ENCODE measurements at regions not wholly inside any gene's neighbourhood (a gene's known extent, or its start where the extent isn't known, plus 50 kb on each side); places are given as distances from the start of the nearest gene placed in this dataset.
A peak's percentile ranks its signal among the peaks of the same experiment; 100 is the strongest.

GRCh38 chr21:38605236-38605635, 107.0 kb upstream of the ERG start:
- Histone ChIP-seq H3K27me3 (ENCODE audit: control insufficient read depth in 3 of 3, insufficient read depth in 3 of 3, low read length in 3 of 3) (peaks cover 0 to 3% (median 0%) of the 10 kb centered on the region in 3 donors), H3K9me3 (ENCODE audit: control insufficient read depth in 2 of 2, insufficient read depth in 1 of 2, low read depth in 1 of 2, low read length in 1 of 2) (no peaks in the 10 kb centered on the region), H3K4me1 (ENCODE audit: control insufficient read depth in 3 of 3, insufficient read depth in 2 of 3, low read depth in 1 of 3, low read length in 2 of 3) (no peaks in the 10 kb centered on the region), H3K4me3 (ENCODE audit: low read depth in 1 of 3, low read length in 3 of 3) (no peak overlapping the region), H3K36me3 (ENCODE audit: control insufficient read depth in 3 of 3, insufficient read depth in 2 of 3, low read depth in 1 of 3, low read length in 3 of 3) (no peaks in the 10 kb centered on the region), H3K27ac (ENCODE audit: low read depth in 1 of 3, low read length in 2 of 3) (no peak overlapping the region)
- FAIRE-seq, result no peak
- no peak for DNase-seq
- WGBS, 3 donors, result 86 to 91% (median 91%) methylated on average over 3 of the region's 3 CpGs

- no peak overlapping the region for H3K4me3 ChIP-seq (ENCODE audit: low read depth in 1 of 3, low read length in 3 of 3)
- H3K27ac ChIP-seq (ENCODE audit: low read depth in 1 of 3, low read length in 2 of 3), result no peak overlapping the region
- no peaks in the 10 kb centered on the region for H3K36me3 ChIP-seq (ENCODE audit: control insufficient read depth in 3 of 3, insufficient read depth in 2 of 3, low read depth in 1 of 3, low read length in 3 of 3)
- DNase-seq (no peak), FAIRE-seq (no peak)
- H3K9me3 ChIP-seq (ENCODE audit: control insufficient read depth in 2 of 2, insufficient read depth in 1 of 2, low read depth in 1 of 2, low read length in 1 of 2), result no peaks in the 10 kb centered on the region
- WGBS, 3 donors, result 76 to 84% (median 78%) methylated on average over 4 of the region's 4 CpGs
- H3K4me1 ChIP-seq (ENCODE audit: control insufficient read depth in 3 of 3, insufficient read depth in 2 of 3, low read depth in 1 of 3, low read length in 2 of 3), result no peaks in the 10 kb centered on the region
- H3K27me3 ChIP-seq (ENCODE audit: control insufficient read depth in 3 of 3, insufficient read depth in 3 of 3, low read length in 3 of 3), result no peaks in the 10 kb centered on the region
These were observed 111.3 kb upstream of the ERG start for GRCh38 chr21:38609580-38609979.

- 87 to 89% (median 87%) methylated on average over 9 of the region's 9 CpGs for WGBS, 3 donors
- Histone ChIP-seq H3K9me3 (ENCODE audit: control insufficient read depth in 2 of 2, insufficient read depth in 1 of 2, low read depth in 1 of 2, low read length in 1 of 2) (no peaks in the 10 kb centered on the region), H3K27ac (ENCODE audit: low read depth in 1 of 3, low read length in 2 of 3) (no peak overlapping the region), H3K4me1 (ENCODE audit: control insufficient read depth in 3 of 3, insufficient read depth in 2 of 3, low read depth in 1 of 3, low read length in 2 of 3) (no peaks in the 10 kb centered on the region), H3K36me3 (ENCODE audit: control insufficient read depth in 3 of 3, insufficient read depth in 2 of 3, low read depth in 1 of 3, low read length in 3 of 3) (no peaks in the 10 kb centered on the region), H3K4me3 (ENCODE audit: low read depth in 1 of 3, low read length in 3 of 3) (no peak overlapping the region), H3K27me3 (ENCODE audit: control insufficient read depth in 3 of 3, insufficient read depth in 3 of 3, low read length in 3 of 3) (no peaks in the 10 kb centered on the region)
- DNase-seq (no peak), FAIRE-seq (no peak)
These were observed 112.5 kb upstream of the ERG start for GRCh38 chr21:38610623-38611251.

- no peaks in the 10 kb centered on the region for H3K36me3 ChIP-seq (ENCODE audit: control insufficient read depth in 3 of 3, insufficient read depth in 2 of 3, low read depth in 1 of 3, low read length in 3 of 3)
- no peaks in the 10 kb centered on the region for H3K9me3 ChIP-seq (ENCODE audit: control insufficient read depth in 2 of 2, insufficient read depth in 1 of 2, low read depth in 1 of 2, low read length in 1 of 2)
- 72 to 79% (median 74%) methylated on average over 8 of the region's 8 CpGs for WGBS, 3 donors
- DNase-seq, result no peak
- no peak overlapping the region for H3K4me3 ChIP-seq (ENCODE audit: low read depth in 1 of 3, low read length in 3 of 3)
- no peaks in the 10 kb centered on the region for H3K4me1 ChIP-seq (ENCODE audit: control insufficient read depth in 3 of 3, insufficient read depth in 2 of 3, low read depth in 1 of 3, low read length in 2 of 3)
- FAIRE-seq, result no peak
- no peaks in the 10 kb centered on the region for H3K27me3 ChIP-seq (ENCODE audit: control insufficient read depth in 3 of 3, insufficient read depth in 3 of 3, low read length in 3 of 3)
- H3K27ac ChIP-seq (ENCODE audit: low read depth in 1 of 3, low read length in 2 of 3), result no peak overlapping the region
These were observed 113.0 kb upstream of the ERG start for GRCh38 chr21:38611277-38611676.

GRCh38 chr21:38613686-38614085, 115.4 kb upstream of the ERG start:
- 80 to 95% (median 89%) methylated on average over 6 of the region's 6 CpGs for WGBS, 3 donors
- Histone ChIP-seq H3K4me3 (ENCODE audit: low read depth in 1 of 3, low read length in 3 of 3) (no peak overlapping the region), H3K36me3 (ENCODE audit: control insufficient read depth in 3 of 3, insufficient read depth in 2 of 3, low read depth in 1 of 3, low read length in 3 of 3) (no peaks in the 10 kb centered on the region), H3K4me1 (ENCODE audit: control insufficient read depth in 3 of 3, insufficient read depth in 2 of 3, low read depth in 1 of 3, low read length in 2 of 3) (no peaks in the 10 kb centered on the region), H3K27me3 (ENCODE audit: control insufficient read depth in 3 of 3, insufficient read depth in 3 of 3, low read length in 3 of 3) (no peaks in the 10 kb centered on the region), H3K27ac (ENCODE audit: low read depth in 1 of 3, low read length in 2 of 3) (no peak overlapping the region), H3K9me3 (ENCODE audit: control insufficient read depth in 2 of 2, insufficient read depth in 1 of 2, low read depth in 1 of 2, low read length in 1 of 2) (no peaks in the 10 kb centered on the region)
- FAIRE-seq (no peak), DNase-seq (no peak)

GRCh38 chr21:38614558-38614957, 116.3 kb upstream of the ERG start:
- H3K36me3 ChIP-seq (ENCODE audit: control insufficient read depth in 3 of 3, insufficient read depth in 2 of 3, low read depth in 1 of 3, low read length in 3 of 3), result no peaks in the 10 kb centered on the region
- WGBS, 3 donors, result 87 to 94% (median 93%) methylated on average over 5 of the region's 5 CpGs
- H3K27ac ChIP-seq (ENCODE audit: low read depth in 1 of 3, low read length in 2 of 3), result no peak overlapping the region
- no peaks in the 10 kb centered on the region for H3K9me3 ChIP-seq (ENCODE audit: control insufficient read depth in 2 of 2, insufficient read depth in 1 of 2, low read depth in 1 of 2, low read length in 1 of 2)
- H3K4me1 ChIP-seq (ENCODE audit: control insufficient read depth in 3 of 3, insufficient read depth in 2 of 3, low read depth in 1 of 3, low read length in 2 of 3), result no peaks in the 10 kb centered on the region
- H3K27me3 ChIP-seq (ENCODE audit: control insufficient read depth in 3 of 3, insufficient read depth in 3 of 3, low read length in 3 of 3), result no peaks in the 10 kb centered on the region
- no peak overlapping the region for H3K4me3 ChIP-seq (ENCODE audit: low read depth in 1 of 3, low read length in 3 of 3)
- FAIRE-seq, result no peak
- DNase-seq, result no peak

GRCh38 chr21:38619480-38619879, 121.2 kb upstream of the ERG start:
- no peaks in the 10 kb centered on the region for H3K4me1 ChIP-seq (ENCODE audit: control insufficient read depth in 3 of 3, insufficient read depth in 2 of 3, low read depth in 1 of 3, low read length in 2 of 3)
- H3K27me3 ChIP-seq (ENCODE audit: control insufficient read depth in 3 of 3, insufficient read depth in 3 of 3, low read length in 3 of 3), result no peaks in the 10 kb centered on the region
- WGBS, 3 donors, result 82 to 85% (median 83%) methylated on average over 2 of the region's 2 CpGs
- H3K9me3 ChIP-seq (ENCODE audit: control insufficient read depth in 2 of 2, insufficient read depth in 1 of 2, low read depth in 1 of 2, low read length in 1 of 2), result no peaks in the 10 kb centered on the region
- no peaks in the 10 kb centered on the region for H3K36me3 ChIP-seq (ENCODE audit: control insufficient read depth in 3 of 3, insufficient read depth in 2 of 3, low read depth in 1 of 3, low read length in 3 of 3)
- H3K27ac ChIP-seq (ENCODE audit: low read depth in 1 of 3, low read length in 2 of 3), result no peak overlapping the region
- FAIRE-seq (no peak), DNase-seq (no peak)
- no peak overlapping the region for H3K4me3 ChIP-seq (ENCODE audit: low read depth in 1 of 3, low read length in 3 of 3)

- H3K4me1 ChIP-seq (ENCODE audit: control insufficient read depth in 3 of 3, insufficient read depth in 2 of 3, low read depth in 1 of 3, low read length in 2 of 3), result no peaks in the 10 kb centered on the region
- no peaks in the 10 kb centered on the region for H3K36me3 ChIP-seq (ENCODE audit: control insufficient read depth in 3 of 3, insufficient read depth in 2 of 3, low read depth in 1 of 3, low read length in 3 of 3)
- no peak overlapping the region for H3K27ac ChIP-seq (ENCODE audit: low read depth in 1 of 3, low read length in 2 of 3)
- FAIRE-seq (no peak), DNase-seq (no peak)
- H3K27me3 ChIP-seq (ENCODE audit: control insufficient read depth in 3 of 3, insufficient read depth in 3 of 3, low read length in 3 of 3), result no peaks in the 10 kb centered on the region
- 68 to 80% (median 75%) methylated on average over 9 of the region's 9 CpGs for WGBS, 3 donors
- H3K4me3 ChIP-seq (ENCODE audit: low read depth in 1 of 3, low read length in 3 of 3), result no peak overlapping the region
- no peaks in the 10 kb centered on the region for H3K9me3 ChIP-seq (ENCODE audit: control insufficient read depth in 2 of 2, insufficient read depth in 1 of 2, low read depth in 1 of 2, low read length in 1 of 2)
These were observed 121.8 kb upstream of the ERG start for GRCh38 chr21:38619992-38620479.

- no peak overlapping the region for H3K4me3 ChIP-seq (ENCODE audit: low read depth in 1 of 3, low read length in 3 of 3)
- H3K27me3 ChIP-seq (ENCODE audit: control insufficient read depth in 3 of 3, insufficient read depth in 3 of 3, low read length in 3 of 3), result no peaks in the 10 kb centered on the region
- DNase-seq (peak in 1 of 2 donors; percentile 75), FAIRE-seq (no peak)
- H3K4me1 ChIP-seq (ENCODE audit: control insufficient read depth in 3 of 3, insufficient read depth in 2 of 3, low read depth in 1 of 3, low read length in 2 of 3), result no peaks in the 10 kb centered on the region
- 16 to 77% (median 35%) methylated on average over 3 of the region's 3 CpGs for WGBS, 3 donors
- H3K9me3 ChIP-seq (ENCODE audit: control insufficient read depth in 2 of 2, insufficient read depth in 1 of 2, low read depth in 1 of 2, low read length in 1 of 2), result no peaks in the 10 kb centered on the region
- H3K36me3 ChIP-seq (ENCODE audit: control insufficient read depth in 3 of 3, insufficient read depth in 2 of 3, low read depth in 1 of 3, low read length in 3 of 3), result no peaks in the 10 kb centered on the region
- no peak overlapping the region for H3K27ac ChIP-seq (ENCODE audit: low read depth in 1 of 3, low read length in 2 of 3)
These were observed 122.9 kb upstream of the ERG start for GRCh38 chr21:38621132-38621531.

Data from small intestine (tissue), 7 donors.